ENCODE measurements at regions not wholly inside any gene's neighbourhood (a gene's known extent, or its start where the extent isn't known, plus 50 kb on each side); places are given as distances from the start of the nearest gene placed in this dataset.
A peak's percentile ranks its signal among the peaks of the same experiment; 100 is the strongest.

- intact Hi-C loops (cut with DNase I, micrococcal nuclease): no loop called here
These were observed 349.7 kb upstream of the ESRRG start for GRCh38 chr1:217072926-217073325.

GRCh38 chr1:217067642-217068041 is 344.4 kb upstream of the ESRRG start:
- Histone ChIP-seq H3K9me3 (no peaks in the 10 kb centered on the region), H3K36me3 (ENCODE audit: low read depth) (no peaks in the 10 kb centered on the region), H3K4me1 (ENCODE audit: low read depth) (no peaks in the 10 kb centered on the region), H3K4me3 (no peak overlapping the region)
- intact Hi-C loops (cut with DNase I, micrococcal nuclease): no loop called here
- no peak for ATAC-seq
- no peak for DNase-seq
- no peak for TF ChIP-seq CTCF (IDR thresholded peaks at IDR 0.05)

More at GRCh38 chr1:217072926-217073325, 349.7 kb upstream of the ESRRG start:
- no peak for DNase-seq
- Histone ChIP-seq H3K9me3 (no peaks in the 10 kb centered on the region), H3K36me3 (ENCODE audit: low read depth) (no peaks in the 10 kb centered on the region), H3K4me1 (ENCODE audit: low read depth) (no peaks in the 10 kb centered on the region), H3K4me3 (no peak overlapping the region)
- no peak for TF ChIP-seq CTCF (IDR thresholded peaks at IDR 0.05)
- ATAC-seq: no peak

GRCh38 chr1:217066794-217067193 is 343.6 kb upstream of the ESRRG start:
- no peak for DNase-seq
- TF ChIP-seq CTCF (IDR thresholded peaks at IDR 0.05): no peak
- Histone ChIP-seq H3K9me3 (no peaks in the 10 kb centered on the region), H3K36me3 (ENCODE audit: low read depth) (no peaks in the 10 kb centered on the region), H3K4me1 (ENCODE audit: low read depth) (no peaks in the 10 kb centered on the region), H3K4me3 (no peak overlapping the region)
- ATAC-seq: no peak
- intact Hi-C loops (cut with DNase I, micrococcal nuclease): no loop called here

GRCh38 chr1:217063172-217063908 is 340.1 kb upstream of the ESRRG start:
- no peak for TF ChIP-seq CTCF (IDR thresholded peaks at IDR 0.05)
- Histone ChIP-seq H3K36me3 (ENCODE audit: low read depth) (no peaks in the 10 kb centered on the region), H3K4me3 (no peak overlapping the region), H3K4me1 (ENCODE audit: low read depth) (no peaks in the 10 kb centered on the region), H3K9me3 (no peaks in the 10 kb centered on the region)
- DNase-seq (peak in 1 of 3 donors; percentile 48), ATAC-seq (peak; percentile 90)
- intact Hi-C loops (cut with DNase I, micrococcal nuclease): no loop called here

GRCh38 chr1:217062586-217062985 is 339.4 kb upstream of the ESRRG start:
- no peak for TF ChIP-seq CTCF (IDR thresholded peaks at IDR 0.05)
- Histone ChIP-seq H3K4me1 (ENCODE audit: low read depth) (no peaks in the 10 kb centered on the region), H3K4me3 (no peak overlapping the region), H3K36me3 (ENCODE audit: low read depth) (no peaks in the 10 kb centered on the region), H3K9me3 (no peaks in the 10 kb centered on the region)
- intact Hi-C loops (cut with DNase I, micrococcal nuclease): no loop called here
- peak; percentile 31 for ATAC-seq
- DNase-seq: no peak

Measured in mucosa of descending colon (tissue), 3 donors.